GDM1 (cell line): ENCODE measurements at regions not wholly inside any gene's neighbourhood (a gene's known extent, or its start where the extent isn't known, plus 50 kb on each side); places are given as distances from the start of the nearest gene placed in this dataset.

ENCODE experiments used
- DNase-seq: peaks from one replicate; lab custom pipeline; 2025; lab: John Stamatoyannopoulos, UW

GRCh38 chr4:173852775-173853174 is 322.7 kb upstream of the HAND2 start:
- no peak for DNase-seq

GRCh38 chr4:173845580-173845979 is 315.6 kb upstream of the HAND2 start:
- no peak for DNase-seq

GRCh38 chr4:173839865-173840264 is 309.8 kb upstream of the HAND2 start:
- DNase-seq: no peak

GRCh38 chr4:173837517-173837916 is 307.5 kb upstream of the HAND2 start:
- DNase-seq: no peak

- DNase-seq: no peak
These were observed 305.9 kb upstream of the HAND2 start for GRCh38 chr4:173835903-173836302.

- DNase-seq: no peak
These were observed 304.1 kb upstream of the HAND2 start for GRCh38 chr4:173834151-173834550.

- no peak for DNase-seq
These were observed 299.5 kb upstream of the HAND2 start for GRCh38 chr4:173829565-173829964.

GRCh38 chr4:173827707-173828106 is 297.7 kb upstream of the HAND2 start:
- DNase-seq: no peak

GRCh38 chr4:173821876-173822275 is 291.8 kb upstream of the HAND2 start:
- DNase-seq: no peak

GRCh38 chr4:173821036-173821435 is 291.0 kb upstream of the HAND2 start:
- DNase-seq: no peak

- no peak for DNase-seq
These were observed 277.3 kb upstream of the HAND2 start for GRCh38 chr4:173807347-173807746.

GRCh38 chr4:173805884-173806283 is 275.9 kb upstream of the HAND2 start:
- DNase-seq: no peak

- DNase-seq: no peak
These were observed 272.6 kb upstream of the HAND2 start for GRCh38 chr4:173802662-173803022.

- no peak for DNase-seq
These were observed 272.0 kb upstream of the HAND2 start for GRCh38 chr4:173801876-173802661.

- no peak for DNase-seq
These were observed 271.3 kb upstream of the HAND2 start for GRCh38 chr4:173801361-173801760.

- no peak for DNase-seq
These were observed 267.3 kb upstream of the HAND2 start for GRCh38 chr4:173797296-173797695.

GRCh38 chr4:173794662-173795061 is 264.6 kb upstream of the HAND2 start:
- DNase-seq: no peak

- DNase-seq: no peak
These were observed 264.0 kb upstream of the HAND2 start for GRCh38 chr4:173793937-173794510.

GRCh38 chr4:173782660-173783059 is 252.6 kb upstream of the HAND2 start:
- DNase-seq: no peak

- no peak for DNase-seq
These were observed 247.9 kb upstream of the HAND2 start for GRCh38 chr4:173777921-173778320.

- DNase-seq: no peak
These were observed 247.4 kb upstream of the HAND2 start for GRCh38 chr4:173777421-173777820.

GRCh38 chr4:173769568-173769967 is 239.5 kb upstream of the HAND2 start:
- DNase-seq: no peak

GRCh38 chr4:173767650-173768049 is 237.6 kb upstream of the HAND2 start:
- no peak for DNase-seq

- no peak for DNase-seq
These were observed 236.2 kb upstream of the HAND2 start for GRCh38 chr4:173766171-173766600.
